ENCODE measurements at regions not wholly inside any gene's neighbourhood (a gene's known extent, or its start where the extent isn't known, plus 50 kb on each side); places are given as distances from the start of the nearest gene placed in this dataset.

DNA sequence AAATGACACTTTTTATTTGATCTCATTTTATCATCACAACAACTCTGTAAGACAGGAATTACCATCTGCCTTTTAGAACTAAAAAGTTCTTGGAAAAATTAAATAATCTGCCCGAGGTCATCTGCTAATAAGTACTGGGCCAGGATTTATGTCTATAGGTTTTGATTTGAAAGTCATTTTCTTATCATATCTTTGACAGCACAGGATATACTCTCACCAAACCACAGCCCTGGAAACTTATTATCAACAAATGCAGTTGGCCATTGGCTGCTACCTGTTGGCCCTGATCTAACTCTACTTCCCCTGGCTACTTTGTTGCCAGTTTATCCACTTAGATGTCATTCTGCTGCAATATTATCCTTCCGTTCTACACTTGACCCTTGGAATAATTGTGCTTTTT lies 354.6 kb downstream of the RAD51AP2 start:
- no peak for DNase-seq
- H3K4me3 ChIP-seq, result no peak overlapping the region
- H3K4me1 ChIP-seq, result no peaks in the 10 kb centered on the region
- WGBS, 2 donors, result 54 to 78% methylated on average over 2 of the region's 2 CpGs
- H3K9me3 ChIP-seq, result no peaks in the 10 kb centered on the region
- TF ChIP-seq, protein P1, sequence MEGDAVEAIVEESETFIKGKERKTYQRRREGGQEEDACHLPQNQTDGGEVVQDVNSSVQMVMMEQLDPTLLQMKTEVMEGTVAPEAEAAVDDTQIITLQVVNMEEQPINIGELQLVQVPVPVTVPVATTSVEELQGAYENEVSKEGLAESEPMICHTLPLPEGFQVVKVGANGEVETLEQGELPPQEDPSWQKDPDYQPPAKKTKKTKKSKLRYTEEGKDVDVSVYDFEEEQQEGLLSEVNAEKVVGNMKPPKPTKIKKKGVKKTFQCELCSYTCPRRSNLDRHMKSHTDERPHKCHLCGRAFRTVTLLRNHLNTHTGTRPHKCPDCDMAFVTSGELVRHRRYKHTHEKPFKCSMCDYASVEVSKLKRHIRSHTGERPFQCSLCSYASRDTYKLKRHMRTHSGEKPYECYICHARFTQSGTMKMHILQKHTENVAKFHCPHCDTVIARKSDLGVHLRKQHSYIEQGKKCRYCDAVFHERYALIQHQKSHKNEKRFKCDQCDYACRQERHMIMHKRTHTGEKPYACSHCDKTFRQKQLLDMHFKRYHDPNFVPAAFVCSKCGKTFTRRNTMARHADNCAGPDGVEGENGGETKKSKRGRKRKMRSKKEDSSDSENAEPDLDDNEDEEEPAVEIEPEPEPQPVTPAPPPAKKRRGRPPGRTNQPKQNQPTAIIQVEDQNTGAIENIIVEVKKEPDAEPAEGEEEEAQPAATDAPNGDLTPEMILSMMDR (IDR thresholded peaks at IDR 0.05), result no peak
- no peak for TF ChIP-seq POLR2A (IDR thresholded peaks at IDR 0.05)
- intact Hi-C loops (cut with DNase I), result no loop called here
- H3K36me3 ChIP-seq, result no peaks in the 10 kb centered on the region
- no peak overlapping the region for H3K27ac ChIP-seq
- H3K27me3 ChIP-seq, result no peaks in the 10 kb centered on the region

DNA sequence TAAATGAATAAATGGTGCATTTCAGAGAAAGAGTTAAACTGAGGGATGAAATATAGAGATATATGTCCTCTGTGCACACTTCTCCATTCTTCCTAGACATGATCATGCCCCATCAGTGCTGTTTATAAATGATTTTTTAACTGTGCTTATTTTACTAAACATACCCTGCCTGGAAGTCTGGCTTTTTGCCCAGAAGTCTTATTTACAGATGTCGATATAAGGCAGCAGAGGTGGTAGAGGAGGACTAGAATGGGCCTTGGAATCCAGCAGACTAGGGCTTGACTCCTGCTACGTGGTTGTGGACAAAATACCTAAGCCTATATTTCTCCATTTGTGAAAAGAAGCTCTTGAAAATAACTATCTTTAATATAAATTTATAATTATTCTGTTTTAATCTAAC lies 355.5 kb downstream of the RAD51AP2 start:
- H3K9me3 ChIP-seq, result no peaks in the 10 kb centered on the region
- no peaks in the 10 kb centered on the region for H3K36me3 ChIP-seq
- H3K4me1 ChIP-seq, result no peaks in the 10 kb centered on the region
- intact Hi-C loops (cut with DNase I), result no loop called here
- no peak for DNase-seq
- no peak overlapping the region for H3K4me3 ChIP-seq
- no peak overlapping the region for H3K27ac ChIP-seq
- TF ChIP-seq, protein P1 (IDR thresholded peaks at IDR 0.05), result no peak
- TF ChIP-seq POLR2A (IDR thresholded peaks at IDR 0.05), result no peak
- H3K27me3 ChIP-seq, result no peaks in the 10 kb centered on the region
- 61 to 65% methylated on average over 2 of the region's 2 CpGs for WGBS, 2 donors

DNA sequence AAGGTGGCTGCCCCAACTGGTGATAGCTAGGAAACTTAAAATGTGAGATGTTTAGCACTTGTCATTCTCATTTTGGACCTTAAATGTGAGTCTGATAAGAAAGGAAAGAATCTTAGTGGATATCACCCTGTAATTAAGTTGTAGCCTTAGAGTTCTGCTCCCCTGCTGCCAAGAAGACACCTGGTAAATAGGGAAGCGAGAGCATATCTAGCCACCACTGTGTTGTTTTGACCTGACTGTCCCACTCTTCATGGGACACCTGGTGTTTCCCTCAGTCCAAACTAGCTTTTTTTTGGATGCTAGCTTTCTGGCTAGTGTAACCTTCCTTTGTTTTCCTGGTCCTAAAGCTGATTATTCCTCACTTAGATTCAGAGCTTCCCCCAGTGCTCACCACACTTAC lies 357.6 kb downstream of the RAD51AP2 start:
- no peak for DNase-seq
- 86 to 90% methylated on average over 1 of the region's 1 CpG for WGBS, 2 donors
- Histone ChIP-seq H3K4me1 (no peaks in the 10 kb centered on the region), H3K27ac (no peak overlapping the region), H3K27me3 (no peaks in the 10 kb centered on the region), H3K36me3 (no peaks in the 10 kb centered on the region), H3K9me3 (no peaks in the 10 kb centered on the region), H3K4me3 (no peak overlapping the region)
- intact Hi-C loops (cut with DNase I), result no loop called here
- TF ChIP-seq, protein P1 (IDR thresholded peaks at IDR 0.05), result no peak
- TF ChIP-seq POLR2A (IDR thresholded peaks at IDR 0.05), result no peak

DNA sequence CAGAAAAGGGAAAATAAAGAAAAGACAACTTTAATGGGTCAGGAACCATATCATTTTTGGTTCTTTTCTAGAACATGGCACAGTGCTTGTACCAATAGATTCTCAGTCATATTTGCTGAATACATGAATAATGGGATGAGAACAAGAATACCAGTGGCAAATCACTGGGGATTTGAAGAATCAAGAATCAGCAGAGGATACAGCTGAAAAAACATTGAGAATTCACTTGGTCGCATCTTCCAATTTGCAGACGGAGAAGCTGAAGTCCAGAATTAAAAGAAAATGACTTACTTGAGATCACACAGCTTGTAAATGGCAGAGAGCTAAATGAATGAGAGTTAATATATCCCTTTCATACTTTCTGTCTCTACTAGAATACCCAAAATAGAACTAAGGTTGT lies 362.2 kb downstream of the RAD51AP2 start:
- Histone ChIP-seq H3K4me3 (no peak overlapping the region), H3K27ac (no peak overlapping the region), H3K4me1 (no peaks in the 10 kb centered on the region), H3K9me3 (no peaks in the 10 kb centered on the region), H3K27me3 (no peaks in the 10 kb centered on the region), H3K36me3 (no peaks in the 10 kb centered on the region)
- 72 to 81% methylated on average over 2 of the region's 2 CpGs for WGBS, 2 donors
- DNase-seq, result no peak
- intact Hi-C loops (cut with DNase I), result no loop called here
- TF ChIP-seq POLR2A (IDR thresholded peaks at IDR 0.05), result no peak
- TF ChIP-seq, protein P1 (IDR thresholded peaks at IDR 0.05), result no peak

DNA sequence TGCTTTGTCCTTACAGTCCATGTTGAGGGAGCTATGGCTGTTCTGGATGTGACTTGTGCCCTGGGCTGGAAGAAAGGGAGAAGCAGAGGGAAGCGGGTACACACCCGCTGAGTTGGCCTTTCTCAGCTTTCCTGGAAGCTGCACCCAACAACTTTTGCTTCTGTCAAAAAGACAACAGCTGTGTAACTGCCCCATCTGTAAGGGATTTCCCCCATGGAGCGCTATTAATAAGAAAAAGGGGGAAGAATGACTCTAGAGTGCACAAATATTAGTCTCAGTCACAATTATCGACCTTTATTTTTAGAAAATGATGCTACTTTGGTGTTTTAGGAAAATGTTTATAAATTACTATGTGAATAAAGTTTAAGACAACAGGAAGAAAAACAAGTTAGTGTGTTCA lies 368.3 kb downstream of the RAD51AP2 start:
- WGBS, 2 donors, result 69 to 85% methylated on average over 4 of the region's 4 CpGs
- intact Hi-C loops (cut with DNase I), result no loop called here
- Histone ChIP-seq H3K4me3 (no peak overlapping the region), H3K27me3 (no peaks in the 10 kb centered on the region), H3K27ac (no peak overlapping the region), H3K4me1 (no peaks in the 10 kb centered on the region), H3K36me3 (no peaks in the 10 kb centered on the region), H3K9me3 (no peaks in the 10 kb centered on the region)
- TF ChIP-seq POLR2A (IDR thresholded peaks at IDR 0.05), result no peak
- TF ChIP-seq, protein P1 (IDR thresholded peaks at IDR 0.05), result no peak
- no peak for DNase-seq

Measured in esophagus squamous epithelium (tissue), 5 donors.